ENCODE measurements at regions not wholly inside any gene's neighbourhood (a gene's known extent, or its start where the extent isn't known, plus 50 kb on each side); places are given as distances from the start of the nearest gene placed in this dataset.
"Not testable (repeated sequence)": the region's sequence is repeated elsewhere in the genome, so short reads cannot be mapped to it uniquely, and the experiment has no call there.

DNA sequence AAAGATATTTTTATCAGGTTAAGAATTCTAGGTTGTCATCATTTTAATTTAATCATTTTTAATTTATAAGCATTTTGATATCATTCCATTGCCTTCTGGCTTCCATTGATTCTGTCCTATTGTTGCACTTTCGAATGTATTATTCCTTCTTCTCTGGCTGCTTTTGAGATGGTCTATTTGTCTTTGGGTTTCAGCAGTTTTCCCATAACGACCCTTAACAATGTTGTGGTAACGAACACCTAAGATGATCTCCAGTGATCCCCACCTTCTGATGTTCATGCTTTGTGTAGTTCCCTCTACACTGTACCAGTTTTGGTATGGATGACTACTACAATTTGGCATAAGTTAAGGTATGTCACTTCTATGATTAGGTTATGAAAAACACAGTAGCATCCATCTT is 59.9 kb downstream of the MINAR1 start:
- DNase-seq, result no peak

DNA sequence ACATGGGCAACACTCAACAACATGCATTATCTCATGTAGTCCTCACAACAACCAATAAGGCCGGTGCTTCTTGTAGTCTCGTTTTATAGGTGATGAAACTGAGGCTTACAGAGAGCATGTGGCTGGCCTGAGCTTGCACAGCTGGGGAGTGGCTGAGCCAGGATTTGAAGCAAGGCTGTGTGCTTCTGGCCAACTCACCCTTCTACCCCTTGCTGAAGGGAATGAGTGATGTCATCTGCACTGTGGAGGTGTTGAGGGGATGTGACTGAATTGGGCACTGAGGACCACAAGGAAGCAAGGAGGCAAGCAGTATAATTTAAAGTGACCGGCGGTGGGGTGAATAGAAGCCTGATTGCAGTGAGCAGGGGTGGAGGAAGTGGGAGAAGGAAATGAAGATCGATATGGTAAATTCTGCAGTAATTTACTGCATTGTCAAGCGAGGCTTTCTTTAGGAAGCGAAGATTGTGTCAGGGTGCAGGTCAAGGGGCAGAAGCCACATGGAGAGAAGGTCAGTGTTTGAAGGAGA is 62.3 kb downstream of the MINAR1 start:
- DNase-seq, result no peak

DNA sequence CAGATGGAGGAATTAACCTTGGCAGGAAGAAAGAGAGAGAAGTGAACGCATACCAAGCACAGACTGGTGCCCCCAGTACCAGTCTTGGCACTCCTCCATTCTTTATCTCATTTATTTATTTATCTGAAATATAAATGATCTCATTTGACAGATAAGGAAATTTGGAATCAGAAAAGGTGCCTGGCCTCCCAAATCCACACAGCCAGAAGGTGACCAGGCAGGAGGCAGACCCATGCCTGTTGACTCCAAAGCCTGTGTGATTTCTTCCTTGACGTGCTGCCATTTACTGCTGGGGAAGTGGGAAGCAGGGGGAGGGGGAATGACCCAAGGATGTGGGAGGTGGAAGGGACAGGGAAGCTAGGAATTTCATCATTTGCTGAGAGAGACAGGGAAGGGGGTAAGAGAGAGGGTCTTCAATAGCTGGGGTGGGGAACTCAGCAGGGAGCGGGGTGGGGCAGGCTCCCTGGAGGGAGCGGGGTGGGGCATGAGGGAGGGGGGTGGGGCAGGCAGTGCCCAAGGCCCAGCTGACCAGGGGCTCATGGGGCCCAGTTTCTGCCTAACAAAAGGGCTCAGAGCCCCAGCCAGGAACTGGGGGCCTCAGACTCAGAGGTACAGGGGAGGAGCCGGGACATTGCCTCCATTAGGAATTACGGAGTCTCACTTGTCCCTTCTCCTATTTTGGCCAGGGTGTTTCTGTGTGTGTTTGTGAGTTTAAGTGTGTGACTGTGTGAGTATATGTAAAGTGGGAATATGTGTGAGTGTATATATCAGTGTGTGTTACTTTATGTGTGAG is 63.0 kb downstream of the MINAR1 start:
- DNase-seq, result no peak

DNA sequence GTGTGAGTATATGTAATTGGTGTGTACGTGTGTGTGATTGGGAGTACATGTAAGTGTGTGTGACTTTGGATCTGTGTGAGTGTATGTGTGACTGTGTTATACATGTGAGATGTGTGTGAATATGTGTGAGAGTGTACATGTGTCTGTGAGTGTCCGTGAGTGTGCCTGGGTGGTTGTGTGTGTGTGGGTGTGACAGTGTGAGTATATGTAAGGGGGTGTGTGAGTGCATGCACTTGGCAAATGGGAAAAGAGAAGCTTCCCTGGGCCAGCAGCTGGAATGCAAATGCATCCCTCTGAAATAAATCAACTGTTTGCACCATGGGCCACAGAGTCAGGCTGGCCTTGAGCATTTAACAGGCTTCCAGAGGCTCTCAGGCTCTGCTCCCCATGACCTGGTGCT is 63.6 kb downstream of the MINAR1 start:
- no peak for DNase-seq

DNA sequence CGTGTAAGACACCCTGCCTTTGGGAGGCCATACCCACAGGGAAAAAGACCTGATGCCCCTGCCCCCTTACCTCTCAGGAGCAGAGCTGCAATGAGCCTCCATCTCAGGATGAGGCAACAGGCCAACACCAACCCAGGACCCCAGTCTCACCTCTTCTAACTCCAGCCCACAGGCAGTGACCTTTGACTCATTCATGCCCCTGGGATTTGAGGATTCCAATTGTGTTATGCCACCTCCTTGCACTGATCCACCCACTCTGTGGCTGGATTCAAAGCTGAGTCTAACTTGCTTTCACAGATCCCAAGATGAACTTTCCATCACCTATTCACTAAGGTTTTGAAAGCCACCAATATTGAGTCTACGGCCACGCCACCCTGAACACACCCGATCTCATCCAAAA is 64.7 kb downstream of the MINAR1 start:
- no peak for DNase-seq

DNA sequence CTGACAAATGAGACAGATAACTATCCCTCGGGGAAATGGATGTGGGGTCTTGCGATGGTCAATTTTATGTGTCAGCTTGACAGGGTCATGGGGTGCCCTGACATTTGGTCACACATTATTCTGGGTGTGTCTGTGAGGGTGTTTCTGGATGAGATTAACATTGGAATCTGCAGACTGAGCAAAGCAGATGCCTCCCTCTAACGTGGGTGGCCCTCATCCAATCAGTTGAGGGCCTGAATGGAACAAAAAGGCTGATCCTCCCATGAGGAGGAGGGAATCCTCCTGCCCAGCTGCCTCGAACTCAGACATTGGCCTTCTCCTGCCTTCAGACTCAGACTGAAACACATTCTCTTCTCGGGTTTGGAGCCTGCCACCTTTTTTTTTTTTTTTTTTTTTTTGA is 69.0 kb downstream of the MINAR1 start:
- no peak for DNase-seq

DNA sequence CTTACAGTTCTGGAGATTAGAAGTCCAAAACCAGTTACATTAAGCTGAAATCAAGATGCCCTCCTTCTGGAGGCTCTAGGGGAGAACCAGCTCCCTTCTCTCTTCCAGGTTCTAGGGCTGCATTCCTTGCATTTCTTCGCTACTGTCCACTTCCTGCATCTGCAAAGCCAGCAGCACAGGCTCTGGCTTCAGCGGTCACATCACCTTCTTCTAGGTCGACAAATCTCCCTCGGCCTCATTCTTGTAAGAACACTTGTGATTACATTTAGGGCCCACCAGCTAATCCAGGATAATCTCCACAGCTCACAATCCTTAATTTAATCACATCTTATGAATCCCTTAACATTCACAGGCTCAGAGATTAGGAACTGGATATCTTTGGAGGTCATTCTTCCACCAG is 73.8 kb downstream of the MINAR1 start:
- DNase-seq, result no peak

DNA sequence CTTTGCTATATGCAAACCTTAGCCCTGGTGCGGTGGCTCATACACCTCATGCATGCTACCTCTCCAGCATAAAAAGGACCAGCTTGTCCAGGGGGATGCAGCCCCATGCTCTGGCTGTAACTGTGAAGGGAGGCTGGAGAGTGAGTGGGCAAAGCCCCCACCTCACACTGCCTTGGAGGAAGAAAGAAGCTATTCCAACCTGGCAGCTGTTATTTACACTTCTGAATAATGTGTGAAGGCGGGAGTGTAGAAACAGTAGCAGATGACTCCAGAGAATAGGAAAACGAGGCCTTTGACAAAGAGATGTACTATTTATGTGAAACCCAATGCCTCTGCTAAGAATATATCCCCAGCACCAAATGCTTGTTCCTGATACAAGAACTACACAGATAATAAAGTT is 80.7 kb downstream of the MINAR1 start:
- not testable (repeated sequence) for DNase-seq

DNA sequence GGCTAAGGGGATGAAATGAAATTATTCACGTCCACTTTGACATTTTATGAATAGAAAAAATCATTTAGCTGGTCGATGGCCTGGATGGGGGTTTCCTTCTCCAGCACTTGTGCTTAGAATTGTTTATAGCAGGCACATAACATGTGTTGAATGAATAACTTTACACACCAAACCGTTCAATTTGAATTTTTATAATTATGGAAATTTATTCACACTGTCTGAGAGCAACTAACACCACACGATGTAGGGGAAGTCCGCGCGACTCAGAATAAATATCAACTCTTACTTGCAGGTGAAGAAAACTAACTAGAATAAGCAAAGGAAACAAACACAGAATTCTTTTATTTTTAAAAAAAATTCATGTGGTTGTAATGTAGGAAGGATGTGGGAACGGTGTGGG is 81.3 kb downstream of the MINAR1 start:
- DNase-seq, result no peak

DNA sequence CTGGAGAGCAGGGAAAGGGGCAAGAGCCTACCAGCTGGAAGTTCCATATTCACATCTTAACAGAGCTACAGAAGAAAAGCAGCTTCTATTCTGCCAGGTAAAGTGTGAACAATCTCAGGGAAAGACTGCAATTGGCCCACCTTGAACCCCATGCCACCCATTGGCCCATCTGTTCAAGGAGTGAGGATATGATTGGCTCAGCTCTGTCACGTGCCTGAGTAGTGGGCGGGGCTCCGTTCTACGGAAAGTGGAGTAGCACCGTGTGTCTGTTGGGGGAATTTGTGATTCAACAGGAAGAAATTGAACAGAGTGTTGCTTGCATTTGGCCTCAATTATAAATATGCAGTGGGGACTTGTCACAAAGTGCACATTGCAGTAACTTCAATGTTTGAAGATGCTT is 81.8 kb downstream of the MINAR1 start:
- DNase-seq, result no peak

- DNase-seq, result no peak
Observed at GRCh38 chr15:79515300-79516027, 83.3 kb downstream of the MINAR1 start.

DNA sequence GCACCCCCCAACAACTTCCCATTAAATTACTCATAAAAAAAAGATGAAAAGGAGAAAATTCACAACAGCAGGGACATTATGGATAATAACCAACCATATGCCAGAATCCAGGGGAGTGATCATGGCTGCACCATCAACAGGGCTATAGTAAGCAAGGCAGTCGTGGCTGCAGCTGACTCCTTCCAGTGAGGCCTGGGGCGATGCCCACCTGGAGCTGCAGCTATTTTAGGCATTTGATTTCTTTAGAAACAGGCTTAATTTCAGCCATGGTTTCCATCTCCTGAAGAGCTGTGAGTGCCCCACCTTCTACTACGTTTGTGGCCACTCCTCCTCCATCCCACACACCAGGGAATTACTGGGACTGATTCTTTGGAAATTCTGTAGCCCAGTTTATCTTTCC is 84.0 kb downstream of the MINAR1 start:
- DNase-seq, result no peak

DNA sequence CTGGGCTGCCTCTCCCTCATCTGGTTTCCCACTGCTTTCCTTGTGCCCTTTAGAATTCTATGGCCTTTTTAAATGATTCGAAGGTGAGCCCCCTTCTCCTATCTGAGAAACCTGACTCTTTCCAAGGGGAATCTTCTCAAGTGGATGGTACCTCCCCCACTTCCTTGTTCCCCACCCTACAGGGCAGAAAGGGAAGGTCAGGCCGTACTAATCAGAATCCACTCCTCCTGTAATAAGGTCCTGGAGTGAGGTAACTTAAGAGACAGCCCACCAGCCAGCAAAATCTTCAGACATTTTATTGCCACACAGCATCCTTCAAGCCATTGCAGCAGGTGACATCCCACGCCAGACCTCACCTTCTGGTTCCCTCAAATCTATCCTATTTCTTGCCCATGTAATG is 84.5 kb downstream of the MINAR1 start:
- no peak for DNase-seq

GRCh38 chr15:79519628-79520027 is 87.5 kb downstream of the MINAR1 start:
- no peak for DNase-seq

DNA sequence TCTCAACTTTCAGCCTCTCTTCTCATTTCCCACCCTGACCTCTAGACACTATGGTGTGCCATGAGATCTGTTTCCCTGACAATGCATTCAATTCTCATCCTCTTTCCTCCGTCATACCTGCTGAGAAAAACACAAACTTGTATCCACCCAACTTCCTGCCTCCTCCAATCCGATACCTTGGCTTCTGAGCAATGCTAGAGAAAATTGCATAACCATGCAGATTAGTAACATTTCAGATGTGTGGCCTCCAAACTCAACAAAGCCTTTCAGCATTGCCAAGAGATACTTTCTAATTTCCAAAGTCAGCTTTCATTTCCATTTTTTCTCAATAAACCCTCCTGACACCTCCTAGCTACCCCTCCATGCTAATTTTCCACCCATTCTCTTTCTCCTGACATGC is 88.5 kb downstream of the MINAR1 start:
- DNase-seq, result no peak

GRCh38 chr15:79522656-79523055 is 90.5 kb downstream of the MINAR1 start:
- DNase-seq, result no peak

- no peak for DNase-seq
Observed at GRCh38 chr15:79523266-79523665, 91.1 kb downstream of the MINAR1 start.

DNA sequence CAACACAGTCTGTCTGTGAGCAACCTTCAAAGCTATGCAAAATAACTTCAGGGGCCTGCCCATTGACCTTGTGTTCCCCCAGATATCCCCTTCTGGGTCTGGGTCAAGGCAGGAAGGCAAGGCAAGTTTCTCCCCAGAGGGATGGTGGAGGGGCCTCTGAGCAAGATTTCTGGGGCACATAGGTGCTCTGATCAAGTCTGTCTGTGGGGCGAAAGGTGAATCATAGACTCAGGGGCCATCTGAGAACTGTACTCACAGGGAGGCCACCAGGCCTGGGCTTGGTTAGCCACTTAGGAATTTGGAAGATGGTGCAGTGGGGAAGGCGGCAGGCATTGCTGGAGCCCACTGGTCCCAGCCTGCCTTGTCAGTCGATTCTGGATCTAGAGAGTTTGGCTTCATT is 92.4 kb downstream of the MINAR1 start:
- no peak for DNase-seq

GRCh38 chr15:79526376-79526775 is 94.2 kb downstream of the MINAR1 start:
- DNase-seq, result no peak

DNA sequence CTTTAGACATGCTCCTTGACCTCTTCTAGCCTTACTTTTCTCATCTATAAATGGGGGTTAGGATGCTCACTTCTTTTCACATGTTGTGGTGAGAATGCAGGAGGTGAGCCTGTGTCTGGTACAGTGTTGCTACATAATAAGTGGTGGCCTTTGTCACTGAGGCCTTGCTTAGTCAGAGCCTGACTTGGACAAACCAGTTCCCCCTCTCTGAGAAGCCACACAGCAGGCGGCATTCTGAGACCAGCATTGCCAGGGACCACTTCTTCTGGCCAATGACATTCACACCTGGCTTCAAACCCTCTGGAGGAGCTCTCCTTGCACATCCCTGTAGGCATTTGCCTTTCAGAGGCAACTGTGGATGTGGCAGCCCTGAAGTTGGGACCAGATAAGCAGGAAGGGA is 95.7 kb downstream of the MINAR1 start:
- no peak for DNase-seq

DNA sequence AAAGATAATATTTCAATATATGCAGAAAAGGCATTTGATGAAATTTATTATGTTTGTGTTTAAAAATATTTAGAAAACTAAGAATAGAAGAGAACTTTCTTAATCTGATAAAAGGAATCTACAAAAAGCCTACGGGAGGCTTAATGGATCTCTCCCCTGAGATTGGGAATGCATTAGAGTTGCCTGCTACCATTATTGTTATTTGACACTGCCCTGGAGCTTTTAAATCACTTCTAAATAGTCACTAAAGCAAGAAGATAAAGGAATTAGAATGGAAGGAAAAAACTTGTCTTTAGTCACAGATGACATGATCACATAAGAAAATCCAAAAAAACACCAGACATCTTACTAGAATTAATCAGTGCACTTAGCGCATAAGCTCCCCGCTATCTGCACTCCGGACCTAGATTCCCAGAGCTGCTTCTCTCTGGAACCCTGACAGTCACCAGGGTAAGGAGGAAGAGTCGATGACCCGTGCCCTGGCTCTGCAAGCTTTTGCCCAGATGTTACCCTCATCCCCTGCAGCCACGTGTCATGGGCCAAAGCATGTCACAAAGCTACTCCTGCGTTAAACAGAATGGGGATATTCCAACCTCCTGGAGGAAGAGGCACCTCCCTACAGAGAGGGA is 97.1 kb downstream of the MINAR1 start:
- no peak for DNase-seq

DNA sequence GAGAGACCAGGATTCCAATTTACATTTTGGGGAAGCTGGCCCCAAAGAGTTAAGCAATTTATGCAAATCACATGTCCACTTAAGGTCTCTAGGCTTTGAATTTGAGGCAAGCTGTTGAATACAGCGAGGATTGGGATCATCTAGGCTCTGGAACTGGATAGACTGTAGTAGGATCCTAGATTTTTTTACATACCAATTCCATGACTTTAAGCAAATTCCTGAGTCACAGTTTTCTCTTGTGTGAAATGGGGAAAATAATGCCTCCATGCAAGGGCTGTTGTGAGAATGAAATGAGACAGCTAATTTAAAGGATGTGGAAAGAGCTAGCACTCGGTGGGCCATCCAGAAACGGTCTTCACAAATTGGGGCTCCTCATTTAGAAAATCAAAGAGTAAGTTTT is 103.4 kb downstream of the MINAR1 start:
- DNase-seq, result no peak

DNA sequence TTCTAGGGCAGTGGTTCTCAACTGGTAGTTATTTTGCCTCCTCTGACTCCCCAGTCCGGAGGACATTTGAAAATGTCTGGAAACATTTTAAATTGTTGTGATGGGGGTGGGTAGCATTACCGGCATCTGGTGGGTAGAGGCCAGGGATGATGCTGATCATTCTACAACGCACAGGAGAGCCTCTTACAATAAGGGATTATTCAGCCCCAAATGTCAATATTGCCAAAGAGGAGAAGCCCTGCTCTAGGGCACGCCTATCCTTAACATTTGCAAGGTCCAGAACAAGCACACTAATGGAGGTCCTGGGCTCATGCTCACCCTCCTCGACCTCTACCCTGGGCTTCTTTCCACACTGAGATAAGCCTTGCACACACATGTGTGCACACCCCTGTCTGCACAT is 106.4 kb downstream of the MINAR1 start:
- no peak for DNase-seq

- no peak for DNase-seq
Observed at GRCh38 chr15:79539401-79539800, 107.3 kb downstream of the MINAR1 start.
